ENCODE measurements at regions not wholly inside any gene's neighbourhood (a gene's known extent, or its start where the extent isn't known, plus 50 kb on each side); places are given as distances from the start of the nearest gene placed in this dataset.
A peak's percentile ranks its signal among the peaks of the same experiment; 100 is the strongest.

- no peak for FAIRE-seq
Measured at GRCh38 chr9:13372510-13372909, 93.0 kb upstream of the MPDZ start.

GRCh38 chr9:13369431-13369830 is 89.9 kb upstream of the MPDZ start:
- FAIRE-seq, result no peak

DNA sequence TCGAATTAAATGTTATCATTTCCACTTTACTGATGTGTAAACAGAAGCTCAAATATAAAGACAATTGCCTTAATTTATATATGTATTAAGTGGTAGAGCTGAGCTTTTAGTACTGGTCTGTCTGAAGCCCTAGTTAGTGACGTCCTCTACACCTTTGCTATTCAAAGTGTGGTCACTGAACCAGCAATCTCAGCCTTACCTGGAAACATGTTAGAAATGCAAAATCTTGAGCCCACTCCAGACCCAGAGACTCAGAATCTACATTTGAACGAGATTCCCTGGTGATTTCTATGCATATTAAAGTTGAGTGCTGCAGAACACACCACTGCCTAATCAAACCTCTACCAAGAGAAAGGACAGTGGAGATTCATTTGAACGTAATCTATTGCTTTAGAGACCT is 88.3 kb upstream of the MPDZ start:
- FAIRE-seq, result no peak

DNA sequence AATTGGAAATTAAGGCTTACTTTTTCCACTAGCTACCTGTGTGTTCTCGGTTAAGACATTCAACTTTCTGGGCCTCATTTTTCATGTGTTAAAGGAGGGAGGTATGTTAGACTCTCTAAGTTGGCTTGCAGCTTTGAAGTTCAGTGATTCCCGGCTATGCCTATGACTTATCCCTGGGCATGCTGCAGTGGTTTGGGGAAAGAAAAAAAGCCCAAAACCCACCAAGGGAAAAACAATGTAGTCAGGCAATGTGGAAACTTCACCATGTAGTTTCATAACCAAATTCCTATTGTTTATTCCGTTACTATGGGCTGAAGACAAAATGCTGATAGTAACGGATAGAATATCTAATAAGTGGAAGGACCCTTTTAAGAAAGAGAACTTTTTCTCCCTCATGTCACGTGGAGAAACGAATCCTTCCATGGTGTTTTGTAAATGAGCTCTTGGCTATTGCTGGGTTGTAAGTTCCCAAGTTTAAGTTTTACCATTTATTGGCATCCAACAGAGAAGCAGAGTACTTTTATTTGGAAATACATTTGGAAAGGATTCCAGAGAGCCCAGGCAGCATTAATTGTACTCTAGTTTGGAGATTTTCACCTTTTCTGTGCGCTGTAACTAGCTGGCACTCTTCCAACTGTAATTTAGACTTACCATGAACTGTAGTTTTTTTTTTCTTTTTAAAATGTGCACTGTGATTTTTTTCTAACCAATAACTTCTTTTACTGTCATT is 84.9 kb upstream of the MPDZ start:
- FAIRE-seq, result no peak

DNA sequence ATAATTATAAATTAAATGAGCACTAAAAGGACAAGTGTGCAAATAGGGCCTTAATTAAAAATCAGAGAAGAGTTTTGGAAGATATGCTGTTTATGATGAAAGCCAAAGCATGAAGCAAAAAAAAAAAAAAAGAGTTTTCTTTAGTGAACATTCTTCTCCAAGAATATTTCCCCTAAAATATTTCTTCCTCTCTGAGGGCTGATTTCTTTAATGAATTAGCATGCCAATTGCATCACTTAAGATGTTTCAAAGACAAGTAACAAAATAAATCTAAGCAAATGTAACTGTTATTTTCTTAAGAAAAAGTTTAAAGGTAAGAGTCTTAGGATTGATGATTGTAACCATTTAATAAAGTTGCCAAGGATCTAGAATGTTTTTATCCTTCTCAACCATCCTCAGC is 81.6 kb upstream of the MPDZ start:
- FAIRE-seq, result no peak

GRCh38 chr9:13360188-13360587 is 80.7 kb upstream of the MPDZ start:
- FAIRE-seq, result no peak

GRCh38 chr9:13358128-13358527 is 78.6 kb upstream of the MPDZ start:
- no peak for FAIRE-seq

- no peak for FAIRE-seq
Measured at GRCh38 chr9:13354733-13355132, 75.2 kb upstream of the MPDZ start.

- no peak for FAIRE-seq
Measured at GRCh38 chr9:13352451-13352979, 73.0 kb upstream of the MPDZ start.

GRCh38 chr9:13351778-13352386 is 72.4 kb upstream of the MPDZ start:
- peak; percentile 52 for FAIRE-seq

DNA sequence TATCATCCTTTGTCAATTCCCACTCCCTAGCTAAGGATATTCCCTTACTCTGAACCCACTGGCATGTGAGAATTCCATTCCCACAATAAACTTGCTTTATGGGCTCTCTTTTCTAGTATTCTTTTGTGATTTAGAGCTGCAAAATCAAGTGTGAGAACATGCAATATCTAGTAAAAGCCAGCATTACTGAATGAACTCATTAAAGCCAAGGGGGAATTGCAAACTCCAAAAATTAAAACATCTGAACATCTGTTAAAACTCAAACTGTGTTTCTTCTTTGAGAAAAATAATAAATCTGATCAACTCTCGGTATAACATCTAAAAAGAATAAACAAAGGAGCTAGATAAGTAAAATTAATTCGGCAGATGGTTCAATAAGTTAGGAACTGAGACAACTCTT is 53.1 kb upstream of the MPDZ start:
- no peak for FAIRE-seq

DNA sequence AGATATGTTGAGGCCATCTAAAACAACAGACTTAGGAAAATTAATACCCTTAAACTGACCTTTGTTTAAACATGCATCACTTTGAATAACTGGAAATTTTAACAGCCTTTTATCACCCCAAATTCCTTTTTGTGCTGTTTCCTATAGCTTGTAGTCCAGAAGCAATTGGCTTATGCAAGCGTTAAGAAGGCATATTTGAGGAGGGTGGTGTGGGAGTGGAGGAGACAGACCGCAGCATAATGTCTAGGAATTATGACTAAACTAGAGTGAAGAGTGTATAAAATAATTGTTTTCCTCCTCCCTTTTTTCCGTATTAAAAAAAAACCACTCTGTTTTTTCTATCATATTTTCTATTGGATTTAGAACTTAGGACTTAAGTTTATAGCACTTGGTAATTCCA is 51.8 kb upstream of the MPDZ start:
- FAIRE-seq, result no peak

DNA sequence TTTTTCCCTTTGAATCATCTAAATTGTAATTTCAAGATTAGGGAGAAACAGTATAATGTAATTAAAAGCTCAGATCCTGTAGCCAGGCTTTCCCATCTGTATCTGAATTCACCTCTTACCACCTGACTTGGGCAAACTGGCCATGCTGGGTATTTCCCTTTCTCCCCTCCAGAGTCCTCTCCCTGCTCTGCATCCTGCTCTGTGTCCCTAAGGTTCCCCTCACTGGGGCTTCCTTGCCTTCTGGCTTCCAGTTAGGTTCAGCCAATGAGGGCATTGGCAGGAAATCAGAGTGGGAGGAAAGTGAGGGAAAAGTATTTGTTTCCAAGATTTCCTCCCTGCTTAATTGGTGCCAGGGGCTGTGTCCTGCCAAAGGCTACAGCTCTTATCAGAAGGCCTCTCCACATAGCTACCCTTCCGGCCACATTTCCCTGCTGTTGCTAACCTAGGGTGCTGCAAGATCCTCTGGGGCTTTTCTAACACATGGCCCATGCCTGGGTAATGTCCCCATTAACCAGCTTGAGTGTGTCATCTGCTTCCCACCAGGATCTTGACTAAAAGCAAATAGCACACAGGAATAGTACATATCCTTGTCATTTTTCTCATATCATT is 51.0 kb upstream of the MPDZ start:
- no peak for FAIRE-seq
